Type B pancreatic cell (in vitro differentiated cells): ENCODE measurements at regions not wholly inside any gene's neighbourhood (a gene's known extent, or its start where the extent isn't known, plus 50 kb on each side); places are given as distances from the start of the nearest gene placed in this dataset.

Experiments
- DNase-seq: peaks from one replicate; pipeline ENCODE4 v3.0.0; 2021; ENCODE audit warnings: mixed read lengths; ENCODE audit not compliant: unreplicated experiment; ENCODE audit errors: extremely low spot score
- H3K27ac Mint-ChIP-seq: 2 replicates; pipeline ENCODE4 v1.8.0; 2021; ENCODE audit warnings: mild to moderate bottlenecking, mixed read lengths
- H3K27me3 Mint-ChIP-seq: 2 replicates; pipeline ENCODE4 v1.8.0; 2021; ENCODE audit warnings: mixed read lengths
- H3K36me3 Mint-ChIP-seq: 2 replicates; pipeline ENCODE4 v1.8.0; 2021; ENCODE audit warnings: mixed read lengths
- H3K4me1 Mint-ChIP-seq: one replicate; pipeline ENCODE4 v1.8.0; 2021; ENCODE audit warnings: mixed read lengths; ENCODE audit not compliant: unreplicated experiment
- H3K4me3 Mint-ChIP-seq: 2 replicates; pipeline ENCODE4 v1.8.0; 2021; ENCODE audit warnings: mild to moderate bottlenecking, mixed read lengths
- H3K9me3 Mint-ChIP-seq: 2 replicates; pipeline ENCODE4 v1.8.0; 2021; ENCODE audit warnings: mixed read lengths
- TF ChIP-seq, protein P1 (sequence below): fragments of 200-600 bp; sonication (generic); conservative IDR thresholded peaks from 2 replicates; pipeline ENCODE4 v1.5.0; 2021; ENCODE audit warnings: antibody characterized with exemption, mild to moderate bottlenecking

DNA sequence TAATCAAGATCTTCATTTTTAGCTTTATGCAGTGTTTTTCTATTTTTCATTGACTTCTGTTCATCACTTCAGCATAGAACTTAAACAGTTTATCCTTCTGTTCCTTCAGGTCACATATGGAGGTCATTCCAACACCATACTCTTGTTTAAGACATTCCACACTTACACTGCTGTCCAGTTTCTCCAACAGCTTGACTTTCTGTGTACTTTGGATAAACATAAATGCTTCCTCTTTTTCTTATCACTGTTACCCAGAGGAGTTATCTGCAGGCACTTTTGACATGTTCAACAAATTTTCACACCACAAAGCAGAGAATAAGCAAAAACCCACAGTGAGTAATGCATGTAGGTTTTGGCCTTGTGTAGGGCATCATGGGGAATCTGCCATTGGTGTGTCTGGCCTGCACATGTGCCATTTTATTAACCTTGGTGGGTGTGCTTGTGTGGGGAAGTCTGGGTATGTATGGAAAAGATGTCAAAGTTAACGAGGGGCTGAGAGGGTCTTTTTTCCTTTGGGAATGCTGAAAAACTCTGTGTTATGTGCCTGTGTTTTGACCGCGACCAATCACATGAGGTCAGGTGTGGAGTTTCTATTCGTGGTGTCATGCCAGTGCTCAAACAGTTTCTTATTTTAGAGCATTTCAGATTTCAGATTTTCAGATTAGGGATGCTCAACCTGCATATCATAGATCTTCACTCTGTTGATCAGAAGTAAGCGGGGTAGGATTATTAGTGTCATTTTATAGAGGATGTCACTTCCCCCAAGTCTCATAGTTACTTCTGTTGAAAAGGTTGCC lies 53.9 kb upstream of the ACVR1 start:
- Mint-ChIP-seq H3K27me3 (peaks cover 30% of the 10 kb centered on the region), H3K36me3 (no peaks in the 10 kb centered on the region), H3K4me3 (no peak overlapping the region), H3K27ac (no peak overlapping the region), H3K9me3 (peaks cover 4% of the 10 kb centered on the region), H3K4me1 (peaks cover 15% of the 10 kb centered on the region)
- DNase-seq = no peak
- TF ChIP-seq, protein P1, sequence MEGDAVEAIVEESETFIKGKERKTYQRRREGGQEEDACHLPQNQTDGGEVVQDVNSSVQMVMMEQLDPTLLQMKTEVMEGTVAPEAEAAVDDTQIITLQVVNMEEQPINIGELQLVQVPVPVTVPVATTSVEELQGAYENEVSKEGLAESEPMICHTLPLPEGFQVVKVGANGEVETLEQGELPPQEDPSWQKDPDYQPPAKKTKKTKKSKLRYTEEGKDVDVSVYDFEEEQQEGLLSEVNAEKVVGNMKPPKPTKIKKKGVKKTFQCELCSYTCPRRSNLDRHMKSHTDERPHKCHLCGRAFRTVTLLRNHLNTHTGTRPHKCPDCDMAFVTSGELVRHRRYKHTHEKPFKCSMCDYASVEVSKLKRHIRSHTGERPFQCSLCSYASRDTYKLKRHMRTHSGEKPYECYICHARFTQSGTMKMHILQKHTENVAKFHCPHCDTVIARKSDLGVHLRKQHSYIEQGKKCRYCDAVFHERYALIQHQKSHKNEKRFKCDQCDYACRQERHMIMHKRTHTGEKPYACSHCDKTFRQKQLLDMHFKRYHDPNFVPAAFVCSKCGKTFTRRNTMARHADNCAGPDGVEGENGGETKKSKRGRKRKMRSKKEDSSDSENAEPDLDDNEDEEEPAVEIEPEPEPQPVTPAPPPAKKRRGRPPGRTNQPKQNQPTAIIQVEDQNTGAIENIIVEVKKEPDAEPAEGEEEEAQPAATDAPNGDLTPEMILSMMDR = no peak

DNA sequence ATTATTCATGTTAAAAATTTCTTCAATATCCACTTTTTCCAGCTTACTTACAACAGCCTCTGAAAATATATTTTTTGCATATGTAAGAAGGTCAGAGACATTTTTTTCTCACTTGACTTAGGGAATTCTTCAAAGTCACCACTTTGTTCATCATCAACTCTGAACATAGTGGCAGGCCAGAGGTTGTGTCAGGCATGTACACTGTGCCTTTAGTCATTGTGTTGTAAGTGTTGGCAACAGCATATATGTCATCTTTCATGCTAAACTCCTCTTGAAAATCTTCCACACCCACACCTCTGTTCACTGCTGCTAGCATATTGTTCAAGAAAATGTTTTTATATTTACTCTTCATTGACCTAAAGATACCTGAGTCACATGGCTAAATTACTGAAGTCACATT lies 52.2 kb upstream of the ACVR1 start:
- Mint-ChIP-seq H3K4me3 (no peak overlapping the region), H3K4me1 (peaks cover 12% of the 10 kb centered on the region), H3K36me3 (no peaks in the 10 kb centered on the region), H3K27ac (no peak overlapping the region), H3K27me3 (peaks cover 20% of the 10 kb centered on the region), H3K9me3 (peaks cover 2% of the 10 kb centered on the region)
- TF ChIP-seq, protein P1 = no peak
- no peak for DNase-seq

DNA sequence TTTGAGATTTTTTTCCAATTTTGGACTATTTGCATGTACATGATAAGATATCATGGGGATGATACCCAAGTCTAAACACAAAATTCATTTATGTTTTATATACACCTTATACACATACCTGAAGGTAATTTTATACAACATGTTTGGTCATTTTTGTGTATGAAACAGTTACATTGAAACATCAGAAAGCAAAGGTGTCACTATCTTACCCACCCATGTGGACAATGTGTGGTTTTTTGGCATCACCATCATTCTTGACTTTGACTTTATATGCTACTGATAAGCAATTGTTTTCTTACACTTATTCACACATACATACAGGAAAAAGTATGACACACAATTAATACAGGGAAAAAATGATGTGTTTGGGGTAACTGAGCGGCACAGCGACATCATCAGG lies 51.0 kb upstream of the ACVR1 start:
- DNase-seq = no peak
- no peaks in the 10 kb centered on the region for H3K36me3 Mint-ChIP-seq
- H3K27me3 Mint-ChIP-seq = peaks cover 13% of the 10 kb centered on the region
- no peaks in the 10 kb centered on the region for H3K9me3 Mint-ChIP-seq
- H3K4me3 Mint-ChIP-seq = no peak overlapping the region
- TF ChIP-seq, protein P1 = no peak
- peaks cover 1% of the 10 kb centered on the region for H3K4me1 Mint-ChIP-seq
- no peak overlapping the region for H3K27ac Mint-ChIP-seq
